Caco-2 (cell line): ENCODE measurements at regions not wholly inside any gene's neighbourhood (a gene's known extent, or its start where the extent isn't known, plus 50 kb on each side); places are given as distances from the start of the nearest gene placed in this dataset.

Experiments used
- BruUV-seq: library from RNA; stranded (reverse); fragments of 400-500 nt; replicated peaks from 2 replicates; lab custom pipeline; 2021; lab: Mats Ljungman, UMichigan
- CTCF ChIA-PET: fragments of 300-600 bp; sonication (Branson Sonifier 250); formaldehyde crosslinking; loops from one replicate; lab custom pipeline; 2022; ENCODE audit warnings: antibody characterized with exemption; lab: Charles Lee
- POLR2A ChIA-PET: fragments of 300-600 bp; sonication (Branson Sonifier 250); formaldehyde crosslinking; loops from one replicate; lab custom pipeline; 2022; ENCODE audit warnings: antibody characterized with exemption; lab: Charles Lee
- DNase-seq, 2 experiments: peaks; one replicate each; pipeline versions ENCODE4 v3.0.0 to v3.0.0-alpha.2; 2020 to 2022
- H3K27me3 ChIP-seq: replicated peaks from 2 replicates; pipeline ENCODE4 v1.6.0; 2011; ENCODE audit warnings: low read length; ENCODE audit not compliant: control insufficient read depth, insufficient read depth
- H3K36me3 ChIP-seq: 2 replicates; pipeline ENCODE4 v1.5.1; 2011; ENCODE audit warnings: low read length; ENCODE audit not compliant: control insufficient read depth, insufficient read depth
- H3K4me1 ChIP-seq: fragments of 250-450 bp; sonication (Bioruptor Pico); 2 replicates; pipeline ENCODE4 v1.5.1; 2020; ENCODE audit warnings: mild to moderate bottlenecking
- H3K4me3 ChIP-seq: 2 replicates; pipeline ENCODE4 v1.5.1; 2011; ENCODE audit warnings: low read depth, mild to moderate bottlenecking, control low read depth, low read length
- H3K9me3 ChIP-seq: fragments of 250-450 bp; sonication (Bioruptor Pico); 2 replicates; pipeline ENCODE4 v1.5.1; 2020; ENCODE audit warnings: mild to moderate bottlenecking, moderate library complexity
- H3K27ac Mint-ChIP-seq: one replicate; pipeline ENCODE4 v1.8.0; 2022; ENCODE audit warnings: mixed read lengths; ENCODE audit not compliant: unreplicated experiment
- H3K27me3 Mint-ChIP-seq: one replicate; pipeline ENCODE4 v1.8.0; 2022; ENCODE audit warnings: mixed read lengths; ENCODE audit not compliant: insufficient read depth, unreplicated experiment
- H3K36me3 Mint-ChIP-seq: one replicate; pipeline ENCODE4 v1.8.0; 2022; ENCODE audit warnings: mild to moderate bottlenecking, mixed read lengths; ENCODE audit not compliant: insufficient read depth, unreplicated experiment
- H3K4me1 Mint-ChIP-seq: one replicate; pipeline ENCODE4 v1.8.0; 2022; ENCODE audit warnings: low read depth, mixed read lengths; ENCODE audit not compliant: unreplicated experiment
- H3K4me3 Mint-ChIP-seq: one replicate; pipeline ENCODE4 v1.8.0; 2022; ENCODE audit warnings: mild to moderate bottlenecking, moderate library complexity, mixed read lengths; ENCODE audit not compliant: unreplicated experiment
- H3K9me3 Mint-ChIP-seq: one replicate; pipeline ENCODE4 v1.8.0; 2022; ENCODE audit warnings: mixed read lengths; ENCODE audit not compliant: unreplicated experiment
- intact Hi-C: fragments of 100-400 bp; cut with micrococcal nuclease; formaldehyde crosslinking; loops from one replicate; pipeline ENCODE4 v1.10.0; 2022; ENCODE audit not compliant: unreplicated experiment
- TF ChIP-seq, protein P1 (sequence below), 2 experiments: fragments of 200-600 bp in 1 of 2; IDR thresholded peaks; 1 replicate in 1 of 2; 2 replicates in 1 of 2; pipeline versions ENCODE4 v1.5.1 to v1.8.0; 2011 to 2022; ENCODE audit warnings: antibody characterized with exemption in 1 of 2, control low read depth in 1 of 2, inconsistent platforms in 1 of 2, low read depth in 1 of 2, low read length in 1 of 2, mild to moderate bottlenecking in 1 of 2, moderate library complexity in 1 of 2; ENCODE audit not compliant: insufficient read depth in 1 of 2, severe bottlenecking in 1 of 2, unreplicated experiment in 1 of 2

DNA sequence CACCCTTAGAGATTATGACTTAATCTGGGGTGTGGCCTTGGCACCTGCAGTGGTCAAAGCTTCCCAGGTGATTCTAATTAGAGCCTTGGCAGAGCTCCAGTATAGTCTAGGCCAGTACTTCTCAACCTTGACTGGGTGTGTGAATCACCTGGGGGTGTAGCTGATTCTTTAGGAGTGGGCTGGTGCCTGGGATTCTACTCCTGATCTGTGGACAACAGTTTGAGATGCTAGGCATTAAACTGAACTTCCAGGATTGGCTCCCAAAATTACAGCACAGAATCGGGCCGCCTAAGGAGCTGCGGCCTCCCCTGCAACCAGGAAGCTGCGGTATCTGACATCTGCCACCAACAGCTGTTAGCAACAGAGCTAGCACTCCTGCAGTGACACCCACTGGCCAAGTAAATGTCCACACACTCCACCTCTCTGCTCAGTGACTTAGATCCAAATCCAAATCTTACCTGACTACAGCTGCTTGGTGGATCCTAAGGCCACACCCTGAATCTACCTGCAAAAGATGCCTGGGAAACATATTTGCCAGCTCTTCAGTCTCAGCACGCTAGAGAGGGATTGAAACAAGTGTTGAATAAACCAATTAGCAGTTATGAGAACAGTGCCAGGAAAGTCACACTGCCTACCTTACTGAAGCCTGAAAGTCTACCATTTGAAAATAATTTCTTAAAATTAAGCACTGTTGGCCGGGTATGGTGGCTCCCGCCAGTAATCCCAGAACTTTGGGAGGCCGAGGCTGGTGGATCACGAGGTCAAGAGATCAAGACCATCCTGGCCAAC lies 126.7 kb downstream of the UNC5CL start:
- Mint-ChIP-seq H3K27ac (no peak overlapping the region), H3K36me3 (no peaks in the 10 kb centered on the region), H3K4me3 (no peak overlapping the region), H3K4me1 (no peaks in the 10 kb centered on the region), H3K9me3 (no peaks in the 10 kb centered on the region), H3K27me3 (no peaks in the 10 kb centered on the region)
- no peaks in the 10 kb centered on the region for H3K4me1 ChIP-seq
- no TSS peak for BruUV-seq
- H3K4me3 ChIP-seq: no peak overlapping the region
- TF ChIP-seq, protein P1, sequence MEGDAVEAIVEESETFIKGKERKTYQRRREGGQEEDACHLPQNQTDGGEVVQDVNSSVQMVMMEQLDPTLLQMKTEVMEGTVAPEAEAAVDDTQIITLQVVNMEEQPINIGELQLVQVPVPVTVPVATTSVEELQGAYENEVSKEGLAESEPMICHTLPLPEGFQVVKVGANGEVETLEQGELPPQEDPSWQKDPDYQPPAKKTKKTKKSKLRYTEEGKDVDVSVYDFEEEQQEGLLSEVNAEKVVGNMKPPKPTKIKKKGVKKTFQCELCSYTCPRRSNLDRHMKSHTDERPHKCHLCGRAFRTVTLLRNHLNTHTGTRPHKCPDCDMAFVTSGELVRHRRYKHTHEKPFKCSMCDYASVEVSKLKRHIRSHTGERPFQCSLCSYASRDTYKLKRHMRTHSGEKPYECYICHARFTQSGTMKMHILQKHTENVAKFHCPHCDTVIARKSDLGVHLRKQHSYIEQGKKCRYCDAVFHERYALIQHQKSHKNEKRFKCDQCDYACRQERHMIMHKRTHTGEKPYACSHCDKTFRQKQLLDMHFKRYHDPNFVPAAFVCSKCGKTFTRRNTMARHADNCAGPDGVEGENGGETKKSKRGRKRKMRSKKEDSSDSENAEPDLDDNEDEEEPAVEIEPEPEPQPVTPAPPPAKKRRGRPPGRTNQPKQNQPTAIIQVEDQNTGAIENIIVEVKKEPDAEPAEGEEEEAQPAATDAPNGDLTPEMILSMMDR (IDR thresholded peaks at IDR 0.05; ENCODE audit: insufficient read depth in 1 of 2, low read depth in 1 of 2, low read length in 1 of 2, severe bottlenecking in 1 of 2, unreplicated experiment in 1 of 2): peak; percentile 34 to 58
- ChIA-PET POLR2A (no interaction called here), CTCF (interaction anchor here (0.6 to 1.4 kb wide), 5 partner anchors 16 to 325 kb away, joined by 3 to 6 read pairs (median 3); partner anchors contain the start of genes NFYA and OARD1)
- no peaks in the 10 kb centered on the region for H3K36me3 ChIP-seq
- intact Hi-C loops: no loop called here
- H3K27me3 ChIP-seq: no peaks in the 10 kb centered on the region
- H3K9me3 ChIP-seq: no peaks in the 10 kb centered on the region
- peak; percentile 46 to 51 for DNase-seq

DNA sequence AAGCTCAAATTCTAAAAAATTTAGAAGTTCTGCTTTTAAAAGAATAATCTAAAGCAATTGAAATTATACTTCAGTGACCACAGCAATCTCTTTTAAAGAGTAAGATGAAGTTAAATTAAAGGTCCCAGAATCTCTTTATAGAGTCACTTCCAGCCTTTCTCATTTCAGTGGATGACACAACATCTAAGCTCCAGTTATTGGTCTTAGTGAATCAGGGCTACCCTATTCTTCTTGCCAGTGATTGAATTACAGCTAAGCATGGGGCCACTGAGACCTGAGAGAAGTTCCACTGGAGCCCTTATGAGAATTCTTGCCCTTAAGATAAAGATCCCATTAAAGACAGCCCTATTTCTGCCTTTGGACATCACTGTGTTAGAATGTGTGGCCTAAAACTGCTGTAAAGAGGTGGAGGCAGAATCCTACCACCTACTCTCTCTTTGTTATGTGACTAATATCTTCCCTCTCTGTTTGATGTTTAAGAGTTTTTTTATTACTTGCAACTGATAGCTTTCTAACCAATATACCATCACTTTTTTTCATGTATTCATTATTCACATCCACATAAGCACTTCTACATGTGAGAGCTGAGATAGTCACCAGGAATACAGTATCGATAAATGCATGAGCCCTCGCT lies 128.6 kb downstream of the UNC5CL start:
- Histone ChIP-seq H3K4me3 (no peak overlapping the region), H3K4me1 (no peaks in the 10 kb centered on the region), H3K27me3 (no peaks in the 10 kb centered on the region), H3K36me3 (no peaks in the 10 kb centered on the region), H3K9me3 (no peaks in the 10 kb centered on the region)
- CTCF ChIA-PET: interaction anchor here (0.7 kb wide), 1 partner anchor 197 kb away, joined by 3 read pairs; no protein-coding TSS in a partner anchor
- no peak overlapping the region for H3K4me3 Mint-ChIP-seq
- POLR2A ChIA-PET: no interaction called here
- no peaks in the 10 kb centered on the region for H3K4me1 Mint-ChIP-seq
- BruUV-seq: no TSS peak
- H3K27me3 Mint-ChIP-seq: no peaks in the 10 kb centered on the region
- TF ChIP-seq, protein P1 (IDR thresholded peaks at IDR 0.05; ENCODE audit: insufficient read depth in 1 of 2, low read depth in 1 of 2, low read length in 1 of 2, severe bottlenecking in 1 of 2, unreplicated experiment in 1 of 2): no peak
- peaks cover 3% of the 10 kb centered on the region for H3K9me3 Mint-ChIP-seq
- DNase-seq: no peak
- intact Hi-C loops: no loop called here
- H3K27ac Mint-ChIP-seq: no peak overlapping the region
- no peaks in the 10 kb centered on the region for H3K36me3 Mint-ChIP-seq

DNA sequence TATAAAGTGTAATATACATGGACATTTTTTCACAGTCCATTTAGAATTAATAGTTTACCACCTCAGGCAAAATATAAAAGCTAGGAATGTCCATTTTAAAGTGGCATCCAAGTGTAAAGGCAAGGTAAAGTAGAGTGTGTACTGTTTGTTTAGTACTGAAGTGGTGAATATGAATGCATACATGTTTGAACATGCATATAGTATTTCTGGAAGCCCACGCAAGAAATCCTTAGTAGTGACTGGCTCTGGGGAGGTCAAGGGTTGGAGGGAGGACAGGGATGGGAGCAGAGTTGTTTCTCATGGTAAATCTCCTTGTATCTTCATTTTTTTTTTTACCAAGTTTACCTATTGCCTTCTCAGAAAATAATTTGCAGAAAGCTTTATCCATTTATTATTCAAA lies 129.2 kb downstream of the UNC5CL start:
- no peaks in the 10 kb centered on the region for H3K27me3 ChIP-seq
- H3K4me3 Mint-ChIP-seq: no peak overlapping the region
- no peaks in the 10 kb centered on the region for H3K27me3 Mint-ChIP-seq
- no peak overlapping the region for H3K27ac Mint-ChIP-seq
- H3K4me1 ChIP-seq: no peaks in the 10 kb centered on the region
- no TSS peak for BruUV-seq
- ChIA-PET CTCF (interaction anchor here (0.7 kb wide), 1 partner anchor 197 kb away, joined by 3 read pairs; no protein-coding TSS in a partner anchor), POLR2A (no interaction called here)
- peaks cover 9% of the 10 kb centered on the region for H3K9me3 Mint-ChIP-seq
- no peaks in the 10 kb centered on the region for H3K9me3 ChIP-seq
- DNase-seq: no peak
- intact Hi-C loops: no loop called here
- TF ChIP-seq, protein P1 (IDR thresholded peaks at IDR 0.05; ENCODE audit: insufficient read depth in 1 of 2, low read depth in 1 of 2, low read length in 1 of 2, severe bottlenecking in 1 of 2, unreplicated experiment in 1 of 2): no peak
- H3K36me3 ChIP-seq: no peaks in the 10 kb centered on the region
- H3K4me3 ChIP-seq: no peak overlapping the region
- no peaks in the 10 kb centered on the region for H3K36me3 Mint-ChIP-seq
- H3K4me1 Mint-ChIP-seq: no peaks in the 10 kb centered on the region
